ENCODE measurements at regions not wholly inside any gene's neighbourhood (a gene's known extent, or its start where the extent isn't known, plus 50 kb on each side); places are given as distances from the start of the nearest gene placed in this dataset.

DNA sequence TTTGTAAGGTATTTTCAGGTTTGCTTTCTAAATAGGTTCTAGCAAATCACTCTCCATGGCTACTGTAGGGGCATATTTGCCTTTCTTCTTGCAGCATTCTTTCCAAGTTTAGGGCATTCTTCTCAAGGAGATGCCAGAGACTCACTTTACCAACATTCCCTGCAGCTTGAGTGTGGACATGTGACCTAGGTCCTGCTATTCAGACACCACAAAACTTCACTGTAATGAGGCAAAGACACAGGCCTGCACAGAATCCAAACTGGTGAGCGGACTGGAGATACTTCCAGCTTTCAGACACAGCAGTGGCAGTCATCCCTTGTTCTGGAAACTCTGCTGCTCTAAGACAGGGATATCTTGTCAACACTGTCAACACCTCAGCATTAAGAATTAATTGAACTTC lies 146.4 kb upstream of the PFN2 start:
- DNase-seq = no peak

DNA sequence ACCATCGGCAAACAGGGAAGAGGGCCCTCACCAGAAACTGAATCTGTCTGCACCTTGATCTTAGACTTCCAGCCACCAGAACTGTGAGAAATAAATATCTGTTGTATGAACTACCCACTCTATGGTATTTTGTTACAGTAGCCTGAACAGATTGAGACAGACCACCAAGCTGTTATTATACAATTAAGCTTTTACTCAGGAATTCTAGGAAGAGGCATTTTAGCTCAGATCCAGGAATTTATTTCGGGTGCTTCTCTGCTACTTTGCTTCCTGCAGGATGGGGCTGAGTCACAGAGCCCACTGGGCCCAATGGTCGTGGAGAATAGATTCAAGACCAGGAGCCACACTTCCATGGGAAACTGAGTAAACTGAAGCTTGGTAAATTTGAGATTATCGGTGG lies 145.5 kb upstream of the PFN2 start:
- DNase-seq = no peak

DNA sequence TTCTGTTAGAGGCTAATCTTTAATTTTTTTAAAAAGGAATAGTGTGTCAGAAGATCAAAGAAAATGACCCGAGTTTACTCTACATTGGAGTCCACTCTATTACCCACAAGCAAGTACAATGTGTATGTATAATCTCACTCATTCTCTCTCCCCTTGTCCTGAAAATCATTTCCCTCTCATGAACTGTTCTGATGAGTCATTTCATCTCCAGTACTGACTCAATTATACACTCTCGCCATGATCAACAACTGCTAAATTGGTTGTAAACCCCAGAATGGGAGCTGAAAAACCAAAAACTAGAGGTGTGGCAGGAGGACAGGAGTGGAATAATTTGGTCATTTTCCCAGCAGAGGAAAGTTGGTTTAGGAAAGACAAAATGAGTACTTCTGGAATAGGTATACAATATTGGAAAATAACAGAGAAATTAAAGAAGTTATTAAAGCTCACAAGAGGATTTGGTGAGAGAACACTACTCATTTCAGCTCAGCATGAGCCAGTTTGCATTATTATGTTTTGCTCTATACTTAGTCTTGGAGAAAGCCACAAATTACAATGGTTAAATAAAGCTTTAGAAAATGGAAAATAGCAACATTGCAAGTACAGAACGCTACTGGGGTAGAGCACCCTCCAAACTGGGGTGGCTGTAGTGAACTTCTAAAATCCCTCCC lies 144.3 kb upstream of the PFN2 start:
- no peak for DNase-seq

DNA sequence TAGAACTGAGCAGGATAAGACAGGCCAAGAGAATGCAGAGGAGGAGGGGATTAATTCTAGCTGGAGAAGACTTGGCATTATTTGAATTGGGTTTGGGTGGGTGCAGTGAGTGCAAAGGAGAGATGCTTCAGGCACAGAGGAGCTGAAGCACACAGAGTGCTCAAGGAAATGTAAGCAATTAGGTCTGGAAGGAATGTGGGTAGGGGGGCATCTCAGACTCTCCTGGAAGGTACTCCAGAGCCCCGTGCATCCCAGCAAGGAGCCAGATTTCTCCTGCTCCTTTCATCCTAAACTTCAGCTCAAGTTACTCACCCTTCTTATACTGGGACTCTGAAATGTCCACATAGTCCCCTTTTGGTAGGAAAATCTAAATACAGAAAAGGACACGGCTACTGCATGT lies 143.6 kb upstream of the PFN2 start:
- no peak for DNase-seq

DNA sequence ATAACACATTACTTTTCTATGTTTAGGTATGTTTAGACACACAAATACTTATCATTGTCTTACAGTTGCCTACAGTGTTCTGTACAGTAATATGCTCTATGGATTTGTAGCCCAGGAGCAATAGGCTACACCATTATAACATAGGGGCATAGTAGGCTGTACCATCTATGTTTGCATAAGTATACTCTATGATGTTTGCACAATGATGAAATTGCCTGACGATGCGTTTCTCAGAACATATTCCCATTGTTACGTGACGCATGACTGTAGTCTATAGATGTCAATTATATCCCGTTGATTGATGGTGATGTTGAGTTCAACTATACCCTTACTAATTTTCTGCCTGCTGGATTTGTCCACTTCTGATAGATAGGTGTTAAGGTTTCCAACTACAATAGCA lies 139.4 kb upstream of the PFN2 start:
- DNase-seq = no peak

DNA sequence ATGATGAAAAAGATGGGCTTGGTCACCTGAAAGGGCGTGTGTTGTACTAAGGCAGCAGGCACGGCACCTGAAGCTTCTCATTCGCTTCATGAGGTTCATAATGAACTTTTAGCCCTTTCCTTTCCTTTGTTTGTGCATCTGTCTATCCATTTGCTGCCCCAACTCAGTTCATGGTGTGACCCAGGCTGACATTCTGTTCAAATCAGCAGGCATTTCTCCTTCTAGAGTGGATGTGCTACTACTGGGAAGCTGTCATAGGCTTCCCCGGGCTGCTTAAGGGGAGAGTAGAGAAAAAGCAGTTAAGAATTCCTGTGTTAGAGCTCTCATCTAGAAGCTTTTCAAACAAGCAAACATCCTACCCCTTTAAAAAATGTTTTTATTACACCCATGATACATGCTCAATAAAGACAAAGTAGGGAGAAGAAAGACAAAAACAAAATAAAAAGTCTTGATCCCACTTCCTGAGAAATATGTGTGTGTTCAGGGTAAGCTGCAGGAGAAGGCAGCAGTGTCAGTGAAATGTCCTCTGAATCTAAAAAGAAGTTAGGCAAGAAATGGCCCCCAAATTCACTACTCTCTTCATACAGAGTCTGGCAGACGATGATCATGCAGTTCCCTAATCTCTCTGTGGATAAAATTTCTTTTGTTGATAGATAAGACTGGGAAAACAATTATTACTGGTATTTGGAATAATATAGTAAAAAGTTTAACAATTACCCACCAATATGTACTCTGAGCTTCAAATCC lies 136.9 kb upstream of the PFN2 start:
- no peak for DNase-seq

DNA sequence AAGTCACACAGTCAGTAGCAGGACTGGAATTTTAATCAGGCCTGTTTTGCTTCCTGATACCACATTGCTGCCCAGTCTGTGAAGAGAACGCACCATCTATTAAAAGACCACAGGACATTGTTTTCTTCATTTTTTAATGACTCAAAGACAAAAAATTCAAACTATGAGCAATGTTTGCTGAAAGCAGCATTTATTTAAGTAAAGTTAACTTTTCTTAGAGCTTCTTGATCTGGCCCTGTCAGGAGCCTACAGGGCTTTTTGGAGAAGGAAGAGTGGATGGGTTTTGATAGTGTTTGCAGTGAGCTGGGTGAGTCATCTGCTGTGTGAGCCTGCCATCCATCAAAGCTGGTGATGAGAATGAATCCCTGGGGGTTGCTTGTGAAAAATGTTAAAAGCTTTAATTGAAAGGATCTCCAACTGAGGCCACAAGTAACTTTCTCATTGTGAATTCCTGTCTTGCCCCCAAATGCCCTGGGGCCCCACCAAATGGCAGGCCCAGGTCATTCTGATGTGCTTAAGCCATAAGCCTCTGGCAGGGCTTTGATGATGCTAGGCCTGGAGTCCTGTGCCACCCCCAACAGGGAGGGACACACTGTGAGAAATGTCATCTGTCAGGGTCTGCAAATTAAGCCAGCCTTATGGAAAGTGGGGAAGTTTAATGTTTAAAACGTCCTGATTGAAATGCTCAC lies 136.2 kb upstream of the PFN2 start:
- DNase-seq = no peak

DNA sequence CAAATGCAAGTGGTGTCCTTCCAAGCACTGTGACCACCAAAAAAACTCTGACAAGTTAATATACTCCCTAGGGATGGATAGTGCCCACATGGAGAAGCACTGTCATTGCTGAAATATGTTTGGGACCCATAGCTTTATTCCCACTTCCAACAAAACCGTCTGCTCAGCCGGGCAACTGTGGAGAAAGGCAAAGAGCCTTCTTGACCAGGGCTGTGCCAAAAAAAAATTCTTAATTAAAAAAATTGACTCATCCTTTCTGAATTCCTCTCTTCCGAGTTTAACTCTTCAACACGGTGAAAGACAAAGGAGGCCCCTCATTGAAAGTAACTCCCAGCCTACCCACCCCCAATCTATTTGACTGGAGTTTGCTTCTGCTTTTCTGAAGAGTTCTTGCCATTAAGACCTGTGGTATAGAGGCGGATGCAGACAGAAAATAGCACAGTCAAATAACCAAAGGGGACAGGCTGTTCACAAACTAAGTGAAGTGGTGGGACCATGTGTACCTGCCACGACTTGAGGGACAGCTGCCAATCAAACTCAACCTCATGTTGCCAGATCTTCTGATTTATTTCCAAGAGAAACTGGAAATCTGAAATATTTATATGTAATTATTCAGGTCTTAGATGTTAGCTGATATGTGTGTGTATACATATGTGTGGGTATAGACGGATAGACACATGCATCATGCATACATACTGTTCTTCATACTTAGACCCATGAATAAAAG lies 135.4 kb upstream of the PFN2 start:
- DNase-seq = no peak

DNA sequence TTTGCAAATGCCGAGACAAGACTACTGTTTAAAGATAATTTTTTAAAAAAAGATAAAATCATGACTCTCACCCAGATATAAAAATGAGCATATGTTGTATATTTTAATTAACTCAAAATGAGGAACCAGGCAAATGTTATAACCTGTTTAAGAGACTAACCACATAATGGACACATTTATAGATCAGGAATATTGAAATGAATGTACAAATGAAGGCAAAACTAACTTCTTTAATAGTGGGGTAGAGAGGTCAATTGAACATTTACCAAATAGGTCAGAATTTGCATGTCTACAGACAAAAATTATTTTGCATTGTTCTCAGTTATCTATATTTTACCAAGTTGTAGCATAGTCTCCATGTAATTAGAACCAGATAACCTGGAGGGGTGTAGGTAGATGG lies 134.3 kb upstream of the PFN2 start:
- no peak for DNase-seq

DNA sequence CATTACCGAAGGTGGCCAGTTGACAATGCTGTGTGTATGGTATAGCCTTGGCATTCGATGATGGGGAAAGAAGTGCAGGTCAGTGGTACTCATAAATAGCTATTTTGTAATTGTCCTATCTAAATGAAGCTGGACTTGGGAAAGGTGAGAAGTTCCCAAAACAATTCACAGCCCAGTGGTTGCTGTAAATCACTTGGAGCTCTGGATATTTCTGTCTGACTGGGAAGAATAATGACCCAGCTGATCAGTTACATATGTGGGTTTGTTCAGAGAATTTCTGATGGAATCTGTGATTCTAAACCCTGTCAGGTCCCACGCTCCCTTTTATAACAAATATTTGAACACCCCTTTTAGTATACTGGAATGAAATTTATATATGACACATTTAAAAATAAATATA lies 133.9 kb upstream of the PFN2 start:
- no peak for DNase-seq

DNA sequence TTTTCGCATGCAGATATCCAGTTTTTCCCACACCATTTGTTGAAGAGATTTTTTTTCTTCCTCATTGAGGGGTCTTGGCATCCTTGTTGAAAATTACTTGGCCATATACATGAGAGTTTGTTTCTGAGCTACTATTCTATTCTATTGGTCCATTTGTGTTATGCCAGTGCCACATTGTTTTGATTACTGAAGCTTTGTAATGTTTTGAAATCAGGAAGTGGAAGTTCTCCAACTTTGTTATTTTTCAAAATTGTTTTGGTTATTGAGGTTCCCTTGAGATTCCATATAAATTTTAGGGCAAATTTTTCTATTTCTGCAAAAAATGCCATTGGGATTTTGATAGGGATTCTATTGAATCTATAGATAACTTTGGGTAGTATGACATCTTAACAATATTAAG lies 130.3 kb upstream of the PFN2 start:
- DNase-seq = no peak

DNA sequence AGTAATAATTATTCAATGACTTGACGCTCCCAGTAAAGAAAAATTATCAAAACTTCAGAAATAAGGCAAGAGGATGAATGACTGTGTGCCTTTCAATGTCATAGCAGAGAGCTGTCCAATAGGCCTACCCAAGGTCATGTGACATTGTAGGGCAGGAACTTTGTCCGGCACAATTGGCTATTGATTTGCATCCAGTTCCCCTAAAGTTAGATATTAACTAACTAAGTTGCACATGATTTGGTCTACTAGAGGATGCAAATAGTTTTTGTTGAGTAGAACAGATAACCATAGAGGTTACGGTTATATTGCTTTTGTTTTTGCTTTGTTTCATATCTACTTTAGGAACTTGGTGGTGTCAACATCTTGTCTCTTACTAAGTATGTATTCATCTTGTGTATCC lies 127.9 kb upstream of the PFN2 start:
- no peak for DNase-seq

DNA sequence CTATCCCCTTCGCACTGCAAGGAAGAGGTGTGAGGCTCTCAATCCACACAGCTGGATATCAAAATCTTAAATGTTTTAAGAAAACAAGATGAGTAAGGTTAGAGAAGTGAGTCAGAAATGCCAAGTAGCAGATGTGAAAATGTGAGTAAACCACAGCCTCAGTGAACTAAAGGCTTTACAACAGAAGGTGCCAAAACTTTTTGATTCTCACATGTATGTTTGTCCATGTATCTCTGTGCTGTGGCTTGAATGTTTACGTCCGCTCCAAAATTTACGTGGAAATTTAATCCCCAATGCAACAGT lies 126.8 kb upstream of the PFN2 start:
- no peak for DNase-seq

DNA sequence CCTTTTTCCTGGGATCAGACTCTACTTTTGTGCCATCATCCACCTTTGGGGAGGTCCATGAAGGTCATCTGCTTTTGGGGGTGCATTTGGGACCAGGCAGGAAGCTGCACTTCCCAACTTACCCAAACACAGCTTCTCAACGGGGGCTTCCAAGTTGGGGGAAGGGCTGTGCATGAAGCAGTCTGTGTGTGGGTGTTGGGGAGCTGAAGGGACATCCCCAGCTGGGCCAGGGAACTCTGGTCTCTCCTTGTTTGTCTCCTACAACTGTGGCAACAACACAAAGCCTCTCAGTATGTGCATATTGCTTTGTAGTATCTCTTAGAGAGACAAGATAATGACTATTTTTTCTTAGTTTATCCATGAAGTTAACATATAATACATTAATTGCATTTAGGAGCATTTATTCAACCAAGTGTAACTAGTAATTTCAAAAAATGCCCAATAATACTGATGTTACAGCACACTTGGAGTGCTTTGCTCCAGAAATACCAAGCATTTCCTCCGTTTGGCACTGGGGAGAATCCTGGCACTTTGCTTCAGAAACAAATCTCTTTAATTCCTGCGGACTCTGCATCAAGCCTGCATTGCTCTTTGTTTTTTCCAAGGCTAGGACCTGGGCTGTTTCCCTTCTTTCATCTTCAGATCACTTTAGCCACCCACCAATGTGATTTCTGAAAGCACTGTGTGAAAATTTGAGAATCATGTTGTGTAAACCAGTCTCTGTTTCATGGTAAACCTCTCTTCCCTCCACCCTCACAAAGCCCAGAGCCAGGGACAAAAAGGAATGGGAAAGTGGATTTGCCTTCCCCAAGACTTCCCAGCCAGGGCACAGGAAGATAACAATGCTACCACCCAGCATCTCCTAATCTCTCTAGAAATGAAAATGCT lies 126.2 kb upstream of the PFN2 start:
- DNase-seq = peak; percentile 19 to 22

DNA sequence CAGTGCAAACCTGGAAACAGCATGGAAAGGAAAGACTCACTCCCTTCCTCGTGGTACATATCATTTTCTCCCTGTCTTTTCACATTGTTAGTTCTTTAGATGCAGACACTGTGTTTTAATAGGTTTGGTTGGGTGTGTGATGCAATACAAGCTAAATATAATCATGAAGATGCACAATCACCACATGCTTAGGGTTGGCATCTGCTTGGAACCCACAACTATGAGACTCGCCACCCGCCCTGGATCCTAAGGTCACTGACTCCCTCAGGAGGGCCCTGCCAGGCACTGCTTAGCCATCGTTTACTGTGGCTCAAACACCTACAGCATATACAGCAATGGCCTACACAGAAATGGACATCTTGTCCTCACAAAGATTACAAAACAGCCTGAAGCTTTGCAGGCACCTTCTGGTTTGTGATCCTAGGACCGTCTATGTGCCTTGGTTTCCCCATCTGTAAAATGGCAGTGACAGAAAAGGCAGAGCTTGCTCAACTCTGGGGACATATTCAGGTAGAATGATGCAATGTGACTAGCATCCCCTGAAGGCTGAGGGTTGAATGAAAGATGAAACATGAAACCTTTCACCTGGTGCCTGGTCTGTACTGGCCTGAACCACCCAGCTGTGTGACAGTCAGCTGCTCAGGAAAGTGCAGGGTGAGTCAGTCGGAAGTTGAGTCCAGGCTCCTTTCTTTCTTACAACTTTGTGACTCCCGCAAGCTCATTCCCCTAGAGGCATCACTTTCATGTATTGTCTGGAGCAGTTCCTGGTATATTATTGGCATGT lies 123.6 kb upstream of the PFN2 start:
- no peak for DNase-seq

DNA sequence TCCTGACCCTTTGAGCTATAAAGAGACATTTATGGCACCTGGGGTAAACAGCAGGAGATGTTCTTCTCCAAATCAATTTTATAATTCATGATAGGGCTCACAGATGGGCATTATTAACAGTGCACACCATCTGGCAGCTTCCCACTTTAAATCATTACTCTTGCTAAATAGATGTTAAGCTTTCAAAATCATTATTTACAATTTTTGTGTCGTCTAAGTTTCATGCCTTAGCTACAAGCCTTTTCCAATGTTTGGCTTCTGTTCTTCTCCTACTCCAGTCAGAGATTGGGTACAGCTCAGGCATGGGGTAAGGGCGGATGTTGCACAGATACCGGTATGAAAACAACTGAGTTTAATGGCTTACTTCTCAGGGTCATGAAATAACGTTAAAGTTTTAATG lies 120.9 kb upstream of the PFN2 start:
- DNase-seq = no peak

DNA sequence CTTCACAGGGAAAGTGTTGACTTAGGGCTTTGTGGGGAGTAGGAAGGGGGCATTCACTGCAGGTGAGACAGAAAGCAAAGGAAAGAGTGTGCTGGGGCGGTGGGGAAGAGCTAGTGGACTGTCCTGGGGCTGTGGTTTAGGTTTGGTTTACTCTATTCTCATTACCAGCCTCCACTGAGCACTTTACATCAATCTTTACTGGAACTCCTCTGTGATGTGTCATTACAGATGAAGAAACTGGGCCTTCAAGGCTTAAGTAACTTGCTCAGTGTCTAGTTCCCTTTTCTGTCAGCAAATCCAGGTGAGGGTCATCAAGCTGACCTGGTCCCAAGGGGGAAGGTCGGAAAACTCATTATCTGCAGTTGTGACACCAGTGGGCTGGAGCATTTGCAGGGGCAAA lies 120.2 kb upstream of the PFN2 start:
- no peak for DNase-seq

DNA sequence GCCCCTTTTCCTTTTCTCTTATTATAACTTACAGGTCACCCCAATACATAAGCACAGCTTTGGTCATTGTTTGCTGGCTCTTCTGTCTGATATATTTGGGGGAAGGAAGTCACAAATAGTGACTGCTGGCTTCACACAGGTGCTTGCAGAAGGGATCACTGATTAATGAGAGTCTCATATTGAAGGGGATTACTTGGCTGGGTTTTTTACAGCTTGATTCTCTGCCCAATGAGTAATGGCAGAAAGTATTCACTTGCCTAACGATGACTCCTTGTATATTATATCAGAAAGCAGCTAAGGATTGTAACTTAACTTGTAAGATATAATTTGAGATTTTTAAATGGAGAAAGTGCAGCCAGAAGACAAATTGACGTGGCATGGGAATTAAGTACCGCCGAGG lies 119.3 kb upstream of the PFN2 start:
- no peak for DNase-seq

DNA sequence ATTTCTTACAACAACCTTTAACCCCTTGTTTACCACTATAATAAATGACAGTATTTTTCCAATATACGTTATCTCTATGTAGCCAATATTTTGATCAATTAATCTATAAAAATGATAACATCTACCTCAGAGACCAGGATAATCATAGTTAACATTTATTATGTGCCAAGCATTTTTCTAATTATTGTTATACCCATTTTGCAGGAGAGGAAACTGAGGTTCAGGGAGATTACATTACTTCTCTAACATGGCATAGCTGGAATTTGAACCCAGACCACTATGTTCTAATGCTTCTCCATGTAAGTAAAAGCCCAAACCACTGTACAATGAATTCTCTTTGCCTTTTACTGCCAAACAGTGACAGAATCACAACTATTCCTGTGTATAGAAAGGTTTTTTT lies 113.4 kb upstream of the PFN2 start:
- no peak for DNase-seq

DNA sequence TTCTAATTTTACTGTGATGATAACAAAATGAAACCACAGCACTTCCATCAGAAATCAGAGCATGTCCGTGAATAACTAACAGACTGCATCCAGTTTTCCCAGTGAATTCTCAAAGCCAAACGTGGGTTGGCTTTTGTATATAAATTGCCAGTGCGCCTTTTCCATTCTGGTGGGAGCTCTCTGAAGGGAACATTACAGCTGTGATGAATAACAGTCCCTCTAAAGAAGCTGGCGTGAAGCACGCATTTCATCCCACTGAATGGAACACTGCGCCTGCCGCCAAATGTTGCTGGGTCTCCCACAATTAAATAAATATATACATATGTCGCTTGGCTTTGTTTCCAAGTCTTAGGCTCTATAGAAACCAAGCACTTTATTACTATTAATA lies 113.0 kb upstream of the PFN2 start:
- DNase-seq = no peak

DNA sequence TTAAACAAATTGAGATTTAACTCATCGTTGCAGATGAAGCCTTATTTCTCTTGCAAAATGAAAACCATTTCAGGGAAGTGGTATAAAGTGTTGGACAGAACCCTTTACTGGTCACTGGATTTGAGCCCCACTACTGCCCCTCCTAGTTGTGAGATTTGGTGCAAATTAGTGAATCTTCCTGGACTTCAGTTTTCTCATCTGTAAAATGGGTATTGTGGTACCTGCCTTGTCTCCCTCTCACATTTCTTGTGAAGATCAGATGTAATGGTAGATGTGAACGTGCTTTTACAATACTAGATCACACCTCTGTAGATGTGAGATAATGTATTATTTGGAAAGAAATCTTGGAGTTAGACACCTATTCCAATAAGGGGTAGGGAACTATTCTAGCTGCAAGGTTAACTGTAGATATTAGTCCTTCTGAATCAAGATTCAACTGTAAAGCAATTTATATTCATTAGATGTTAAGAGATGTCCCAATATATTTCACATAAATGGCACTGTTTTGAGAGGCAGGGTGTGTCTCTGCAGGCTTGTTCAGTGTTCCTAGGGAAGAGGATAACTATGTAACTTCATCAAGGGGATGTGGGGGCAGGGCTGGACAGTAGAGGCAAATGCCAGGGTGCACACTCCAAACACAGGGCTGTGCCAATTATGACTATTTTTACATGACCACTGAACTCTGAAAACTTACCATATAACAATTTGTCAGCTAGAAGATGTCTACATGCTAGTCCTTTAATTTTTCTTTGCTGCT lies 112.4 kb upstream of the PFN2 start:
- no peak for DNase-seq

All from activated T-cell treated with anti-CD3 and anti-CD28 coated beads, Interleukin-2, amount 50 U/mL, for 48 hours (primary cell).